Inflammatory macrophage treated with lipopolysaccharide for 4 hours (primary cell): ENCODE measurements at regions not wholly inside any gene's neighbourhood (a gene's known extent, or its start where the extent isn't known, plus 50 kb on each side); places are given as distances from the start of the nearest gene placed in this dataset.

Source experiments
- DNase-seq: peaks from one replicate; pipeline ENCODE4 v3.0.0-alpha.2; 2020

- no peak for DNase-seq
Measured at GRCh38 chr5:2696156-2696807, 55.2 kb downstream of the IRX2 start.

- DNase-seq = no peak
Measured at GRCh38 chr5:2695200-2695891, 56.1 kb downstream of the IRX2 start.

- DNase-seq = no peak
Measured at GRCh38 chr5:2691530-2691929, 59.9 kb downstream of the IRX2 start.

- no peak for DNase-seq
Measured at GRCh38 chr5:2690293-2690692, 61.2 kb downstream of the IRX2 start.

- DNase-seq = no peak
Measured at GRCh38 chr5:2688586-2688985, 62.9 kb downstream of the IRX2 start.

- DNase-seq = no peak
Measured at GRCh38 chr5:2687746-2688145, 63.7 kb downstream of the IRX2 start.

GRCh38 chr5:2686321-2687124 lies 65.0 kb downstream of the IRX2 start:
- DNase-seq = no peak

- DNase-seq = no peak
Measured at GRCh38 chr5:2685651-2686272, 65.7 kb downstream of the IRX2 start.

- DNase-seq = no peak
Measured at GRCh38 chr5:2684606-2685005, 66.9 kb downstream of the IRX2 start.

- no peak for DNase-seq
Measured at GRCh38 chr5:2683720-2684119, 67.8 kb downstream of the IRX2 start.

- no peak for DNase-seq
Measured at GRCh38 chr5:2681476-2681875, 70.0 kb downstream of the IRX2 start.

GRCh38 chr5:2680979-2681378 lies 70.5 kb downstream of the IRX2 start:
- DNase-seq = no peak

GRCh38 chr5:2677689-2678088 lies 73.8 kb downstream of the IRX2 start:
- no peak for DNase-seq

- DNase-seq = no peak
Measured at GRCh38 chr5:2675548-2675947, 75.9 kb downstream of the IRX2 start.

- no peak for DNase-seq
Measured at GRCh38 chr5:2674456-2674855, 77.0 kb downstream of the IRX2 start.

- DNase-seq = no peak
Measured at GRCh38 chr5:2670940-2671339, 80.5 kb downstream of the IRX2 start.

- DNase-seq = no peak
Measured at GRCh38 chr5:2669913-2670312, 81.6 kb downstream of the IRX2 start.

- no peak for DNase-seq
Measured at GRCh38 chr5:2669259-2669658, 82.2 kb downstream of the IRX2 start.

- DNase-seq = no peak
Measured at GRCh38 chr5:2666081-2666480, 85.4 kb downstream of the IRX2 start.

GRCh38 chr5:2663489-2663888 lies 88.0 kb downstream of the IRX2 start:
- DNase-seq = no peak

GRCh38 chr5:2660315-2660714 lies 91.2 kb downstream of the IRX2 start:
- DNase-seq = no peak

GRCh38 chr5:2658881-2659470 lies 92.5 kb downstream of the IRX2 start:
- no peak for DNase-seq

GRCh38 chr5:2658447-2658846 lies 93.0 kb downstream of the IRX2 start:
- DNase-seq = no peak
